ENCODE measurements at regions not wholly inside any gene's neighbourhood (a gene's known extent, or its start where the extent isn't known, plus 50 kb on each side); places are given as distances from the start of the nearest gene placed in this dataset.

DNA sequence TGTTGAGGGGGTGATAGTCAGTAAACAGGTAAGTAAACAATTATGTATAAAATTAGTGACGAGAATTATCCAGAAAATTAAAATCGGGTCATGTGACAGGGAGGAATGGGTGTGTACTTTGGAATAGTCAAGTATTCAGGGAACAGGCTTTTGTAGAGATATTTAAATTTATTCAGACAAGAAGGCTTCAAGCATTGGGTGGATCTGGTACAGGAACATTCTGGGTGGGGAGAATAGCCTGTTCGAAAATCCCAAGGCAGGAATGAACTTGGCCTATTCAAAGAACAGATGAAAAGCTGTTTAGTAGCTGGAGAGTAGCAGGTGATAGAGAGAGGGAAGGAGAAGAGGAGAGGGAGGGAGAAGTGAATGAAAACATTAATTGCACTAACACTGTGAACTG, 448.9 kb upstream of the FZD8 start:
- no peak overlapping the region for H3K4me3 ChIP-seq
- DNase-seq: no peak
- TF ChIP-seq, protein P1, sequence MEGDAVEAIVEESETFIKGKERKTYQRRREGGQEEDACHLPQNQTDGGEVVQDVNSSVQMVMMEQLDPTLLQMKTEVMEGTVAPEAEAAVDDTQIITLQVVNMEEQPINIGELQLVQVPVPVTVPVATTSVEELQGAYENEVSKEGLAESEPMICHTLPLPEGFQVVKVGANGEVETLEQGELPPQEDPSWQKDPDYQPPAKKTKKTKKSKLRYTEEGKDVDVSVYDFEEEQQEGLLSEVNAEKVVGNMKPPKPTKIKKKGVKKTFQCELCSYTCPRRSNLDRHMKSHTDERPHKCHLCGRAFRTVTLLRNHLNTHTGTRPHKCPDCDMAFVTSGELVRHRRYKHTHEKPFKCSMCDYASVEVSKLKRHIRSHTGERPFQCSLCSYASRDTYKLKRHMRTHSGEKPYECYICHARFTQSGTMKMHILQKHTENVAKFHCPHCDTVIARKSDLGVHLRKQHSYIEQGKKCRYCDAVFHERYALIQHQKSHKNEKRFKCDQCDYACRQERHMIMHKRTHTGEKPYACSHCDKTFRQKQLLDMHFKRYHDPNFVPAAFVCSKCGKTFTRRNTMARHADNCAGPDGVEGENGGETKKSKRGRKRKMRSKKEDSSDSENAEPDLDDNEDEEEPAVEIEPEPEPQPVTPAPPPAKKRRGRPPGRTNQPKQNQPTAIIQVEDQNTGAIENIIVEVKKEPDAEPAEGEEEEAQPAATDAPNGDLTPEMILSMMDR (IDR thresholded peaks at IDR 0.05): no peak
- H3K9me3 ChIP-seq: no peaks in the 10 kb centered on the region
- H3K4me1 ChIP-seq: no peaks in the 10 kb centered on the region
- no peaks in the 10 kb centered on the region for H3K27me3 ChIP-seq
- H3K36me3 ChIP-seq: no peaks in the 10 kb centered on the region
- intact Hi-C loops (cut with DNase I): no loop called here
- H3K27ac ChIP-seq: no peak overlapping the region
- H3K9ac ChIP-seq (ENCODE audit: low read depth in 2 of 2, low read length in 2 of 2): no peak overlapping the region

DNA sequence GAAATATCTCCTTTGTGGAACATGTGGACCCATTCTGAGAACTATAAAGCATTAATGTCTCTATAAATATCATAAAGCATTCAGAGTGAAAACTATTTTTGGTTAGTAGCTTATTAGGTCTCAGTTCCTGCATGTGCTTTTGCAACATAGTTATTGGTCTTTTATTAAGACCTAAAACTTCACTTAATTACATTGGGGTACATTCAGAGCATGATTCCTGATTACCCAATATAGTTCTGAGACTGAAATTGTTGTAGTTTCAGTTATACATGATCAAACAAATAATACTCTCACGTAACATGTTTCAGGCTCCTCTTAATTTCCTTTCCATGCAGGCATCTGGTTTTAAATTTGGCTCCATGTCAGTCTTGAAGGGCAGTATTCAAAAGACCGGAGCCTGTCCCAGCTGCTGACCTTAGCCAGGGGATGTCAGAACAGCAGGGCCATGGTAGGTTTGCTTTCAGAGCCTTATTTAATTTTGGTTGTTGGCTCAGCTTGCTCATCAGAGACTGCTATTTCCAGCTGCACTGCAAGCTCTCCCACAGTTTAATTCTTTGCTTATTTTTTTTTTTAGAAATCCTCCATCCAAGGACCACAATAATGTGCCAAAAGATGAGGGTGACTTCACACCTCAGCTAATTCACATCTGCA, 447.8 kb upstream of the FZD8 start:
- Histone ChIP-seq H3K4me1 (no peaks in the 10 kb centered on the region), H3K27me3 (no peaks in the 10 kb centered on the region), H3K36me3 (no peaks in the 10 kb centered on the region), H3K9me3 (no peaks in the 10 kb centered on the region), H3K27ac (no peak overlapping the region), H3K4me3 (no peak overlapping the region), H3K9ac (ENCODE audit: low read depth in 2 of 2, low read length in 2 of 2) (no peak overlapping the region)
- intact Hi-C loops (cut with DNase I): no loop called here
- DNase-seq: no peak
- TF ChIP-seq, protein P1 (IDR thresholded peaks at IDR 0.05): no peak

DNA sequence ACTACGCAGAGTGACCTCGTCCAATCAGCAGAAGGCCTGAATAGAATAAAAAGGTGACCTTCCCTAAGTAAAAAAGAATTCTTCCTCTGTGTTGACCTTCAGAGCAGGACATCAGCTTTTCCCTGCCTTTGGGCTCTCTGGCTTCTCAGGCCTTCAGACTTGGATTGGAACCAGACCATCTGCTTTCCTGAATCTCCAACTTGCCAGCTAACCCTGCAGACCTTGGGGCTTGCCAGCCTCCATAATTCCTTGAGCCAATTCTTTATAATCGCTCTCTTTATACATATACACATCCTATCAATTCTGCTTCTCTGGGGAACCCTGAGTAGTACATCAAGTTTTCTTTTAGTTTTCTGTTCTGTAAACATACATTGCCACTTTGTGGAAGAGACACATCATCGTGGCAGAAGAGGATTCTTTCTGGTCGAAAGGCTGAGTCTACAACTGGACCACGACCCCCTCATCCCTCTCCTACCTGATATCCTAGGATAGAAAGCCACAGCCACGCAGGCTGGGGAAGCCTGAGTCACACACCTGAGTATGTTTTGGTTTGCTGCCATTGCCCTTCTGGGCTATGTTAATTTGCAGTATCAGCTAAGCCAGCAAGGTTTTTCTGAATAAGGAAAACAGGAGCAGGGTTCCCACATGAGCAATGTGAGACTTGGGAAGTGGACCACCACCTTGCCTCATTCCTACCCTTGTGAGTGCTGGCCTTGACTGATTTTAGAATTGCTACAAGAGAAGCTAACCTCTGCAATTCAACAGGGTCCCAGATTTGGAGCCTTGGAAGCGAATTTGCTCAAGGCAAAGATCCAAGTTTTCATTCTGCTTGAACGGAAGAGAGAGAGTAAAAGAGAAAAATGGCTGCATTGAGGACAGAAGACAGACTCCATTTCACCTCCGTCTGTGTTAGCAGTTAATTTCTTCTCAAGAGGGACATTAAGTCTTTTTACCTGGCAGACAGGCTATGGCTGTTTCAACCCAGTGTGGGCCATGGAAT, 445.2 kb upstream of the FZD8 start:
- TF ChIP-seq, protein P1 (IDR thresholded peaks at IDR 0.05): no peak
- no peak for DNase-seq
- no peaks in the 10 kb centered on the region for H3K9me3 ChIP-seq
- no peaks in the 10 kb centered on the region for H3K27me3 ChIP-seq
- H3K4me3 ChIP-seq: no peak overlapping the region
- no peak overlapping the region for H3K27ac ChIP-seq
- H3K9ac ChIP-seq (ENCODE audit: low read depth in 2 of 2, low read length in 2 of 2): no peak overlapping the region
- intact Hi-C loops (cut with DNase I): no loop called here
- H3K4me1 ChIP-seq: no peaks in the 10 kb centered on the region
- H3K36me3 ChIP-seq: no peaks in the 10 kb centered on the region

DNA sequence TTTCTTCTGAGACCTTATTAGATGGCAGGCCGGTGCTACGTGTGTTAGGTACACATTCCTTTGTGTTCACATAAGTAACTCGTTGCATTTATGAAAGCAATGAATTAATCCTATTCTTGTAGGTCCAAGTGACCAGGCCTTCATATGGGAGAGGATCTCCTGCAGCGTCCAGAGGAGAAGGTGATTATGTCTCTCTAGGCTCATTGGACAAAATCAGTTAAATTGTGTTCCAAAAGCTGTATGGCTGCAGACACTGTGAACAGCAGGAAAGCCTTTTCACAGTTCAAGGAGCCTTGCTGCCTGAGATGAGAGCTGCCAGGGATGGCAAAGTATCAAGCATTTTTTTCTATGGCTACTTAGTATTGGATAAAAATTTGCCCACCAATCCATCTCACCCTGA, 433.1 kb upstream of the FZD8 start:
- TF ChIP-seq, protein P1 (IDR thresholded peaks at IDR 0.05): no peak

DNA sequence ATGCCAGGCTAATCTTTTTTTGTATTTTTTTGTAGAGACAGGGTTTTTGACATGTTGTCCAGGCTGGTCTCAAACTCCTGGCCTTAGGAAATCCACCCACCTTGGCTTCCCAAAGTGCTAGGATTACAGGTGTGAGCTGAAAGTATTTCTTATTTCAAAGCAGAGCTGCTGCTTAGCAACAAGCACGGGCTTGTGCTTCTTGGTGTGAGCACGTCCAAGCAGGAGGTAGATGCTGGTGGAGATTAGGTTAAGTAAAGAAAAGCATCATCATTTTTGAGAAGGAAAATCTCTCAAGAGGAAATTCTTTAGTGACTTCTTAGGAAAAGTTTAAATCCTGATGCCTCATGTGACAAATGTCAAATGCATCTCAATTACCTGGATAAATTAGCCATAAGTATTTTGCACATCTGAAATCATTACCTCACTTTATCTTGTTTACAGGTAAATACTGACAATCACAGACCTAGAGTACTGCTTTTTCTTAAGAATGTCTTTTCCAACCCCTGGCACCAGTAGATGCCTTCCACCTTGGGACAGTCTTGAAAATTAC, 431.8 kb upstream of the FZD8 start:
- TF ChIP-seq, protein P1 (IDR thresholded peaks at IDR 0.05): no peak
- Histone ChIP-seq H3K4me1 (no peaks in the 10 kb centered on the region), H3K27ac (no peak overlapping the region), H3K27me3 (no peaks in the 10 kb centered on the region), H3K9ac (ENCODE audit: low read depth in 2 of 2, low read length in 2 of 2) (no peak overlapping the region), H3K9me3 (no peaks in the 10 kb centered on the region), H3K36me3 (no peaks in the 10 kb centered on the region), H3K4me3 (no peak overlapping the region)
- DNase-seq: no peak
- intact Hi-C loops (cut with DNase I): no loop called here

More for the DNA sequence above, 433.1 kb upstream of the FZD8 start:
- Histone ChIP-seq H3K4me3 (no peak overlapping the region), H3K9me3 (no peaks in the 10 kb centered on the region), H3K36me3 (no peaks in the 10 kb centered on the region), H3K4me1 (no peaks in the 10 kb centered on the region), H3K27me3 (no peaks in the 10 kb centered on the region), H3K27ac (no peak overlapping the region), H3K9ac (ENCODE audit: low read depth in 2 of 2, low read length in 2 of 2) (no peak overlapping the region)
- DNase-seq: no peak
- intact Hi-C loops (cut with DNase I): no loop called here
